Activated naive CD4-positive, alpha-beta T cell treated with anti-CD3 and anti-CD28 coated beads for 36 hours (primary cell): ENCODE measurements at regions not wholly inside any gene's neighbourhood (a gene's known extent, or its start where the extent isn't known, plus 50 kb on each side); places are given as distances from the start of the nearest gene placed in this dataset.
"Not testable (repeated sequence)": the region's sequence is repeated elsewhere in the genome, so short reads cannot be mapped to it uniquely, and the experiment has no call there.

Experiments
- CTCF ChIA-PET: fragments of 350-600 bp; sonication (Branson Sonifier 250); formaldehyde crosslinking; loops from one replicate; lab custom pipeline; 2021; ENCODE audit warnings: antibody characterized with exemption; lab: Charles Lee
- DNase-seq: peaks from one replicate; pipeline ENCODE4 v3.0.0-alpha.2; 2020
- H3K27ac Mint-ChIP-seq: one replicate; pipeline ENCODE4 v1.8.0; 2021; ENCODE audit warnings: mild to moderate bottlenecking, mixed read lengths
- H3K27me3 Mint-ChIP-seq: one replicate; pipeline ENCODE4 v1.8.0; 2021; ENCODE audit warnings: low read depth, mixed read lengths
- H3K36me3 Mint-ChIP-seq: one replicate; pipeline ENCODE4 v1.8.0; 2021; ENCODE audit warnings: low read depth, mixed read lengths
- H3K4me1 Mint-ChIP-seq: one replicate; pipeline ENCODE4 v1.8.0; 2021; ENCODE audit warnings: low read depth, mixed read lengths
- H3K4me3 Mint-ChIP-seq: one replicate; pipeline ENCODE4 v1.8.0; 2021; ENCODE audit warnings: mild to moderate bottlenecking, moderate library complexity, mixed read lengths
- H3K9me3 Mint-ChIP-seq: one replicate; pipeline ENCODE4 v1.8.0; 2021; ENCODE audit warnings: mixed read lengths
- intact Hi-C: fragments of 100-400 bp; cut with micrococcal nuclease; formaldehyde crosslinking; loops from one replicate; pipeline ENCODE4 v1.15.1; 2023

DNA sequence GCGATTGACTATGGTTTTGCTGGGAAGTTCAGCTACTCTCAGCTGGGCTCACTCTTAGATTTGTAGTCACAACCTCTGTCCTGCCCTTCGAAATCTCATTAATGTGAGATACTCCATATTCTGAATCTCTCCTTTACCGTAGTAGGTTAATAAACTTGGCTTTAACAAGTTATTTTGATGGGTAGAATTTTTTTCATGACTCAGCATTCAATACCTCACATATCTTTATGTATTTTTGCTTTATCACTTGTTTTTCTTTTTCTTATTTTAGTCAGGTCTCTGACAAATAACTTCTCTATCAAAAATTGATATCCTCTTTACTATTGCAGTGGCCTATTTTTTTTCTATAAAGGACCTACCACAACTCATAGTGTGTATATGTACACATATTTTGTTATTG is 855.2 kb upstream of the ADGRB3 start:
- no peaks in the 10 kb centered on the region for H3K9me3 Mint-ChIP-seq
- no peak for DNase-seq
- no peak overlapping the region for H3K4me3 Mint-ChIP-seq
- H3K36me3 Mint-ChIP-seq, result no peaks in the 10 kb centered on the region
- intact Hi-C loops, result no loop called here
- CTCF ChIA-PET, result no interaction called here
- no peaks in the 10 kb centered on the region for H3K27me3 Mint-ChIP-seq
- H3K4me1 Mint-ChIP-seq, result no peaks in the 10 kb centered on the region
- H3K27ac Mint-ChIP-seq, result no peak overlapping the region

DNA sequence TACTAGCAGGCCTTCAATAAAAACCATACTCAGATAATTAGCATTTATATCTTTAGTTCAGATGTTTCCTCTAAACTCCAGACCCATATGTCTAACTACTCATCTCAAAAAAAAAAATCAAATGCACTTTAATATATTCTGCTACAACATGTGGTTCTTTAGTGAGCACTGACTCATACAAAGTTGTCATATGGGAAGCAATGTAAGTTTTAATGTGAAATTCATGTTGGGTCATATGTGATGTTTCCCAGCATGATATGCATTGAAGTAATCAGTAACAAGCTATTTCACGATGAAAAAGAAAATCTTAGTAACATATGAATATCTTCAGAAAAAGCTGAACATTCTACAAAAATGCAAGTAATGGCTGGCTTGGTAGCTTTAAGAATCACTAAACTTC is 859.7 kb upstream of the ADGRB3 start:
- no peaks in the 10 kb centered on the region for H3K9me3 Mint-ChIP-seq
- H3K27ac Mint-ChIP-seq, result no peak overlapping the region
- intact Hi-C loops, result no loop called here
- no peaks in the 10 kb centered on the region for H3K27me3 Mint-ChIP-seq
- H3K4me1 Mint-ChIP-seq, result no peaks in the 10 kb centered on the region
- CTCF ChIA-PET, result no interaction called here
- no peak overlapping the region for H3K4me3 Mint-ChIP-seq
- DNase-seq, result no peak
- H3K36me3 Mint-ChIP-seq, result no peaks in the 10 kb centered on the region

DNA sequence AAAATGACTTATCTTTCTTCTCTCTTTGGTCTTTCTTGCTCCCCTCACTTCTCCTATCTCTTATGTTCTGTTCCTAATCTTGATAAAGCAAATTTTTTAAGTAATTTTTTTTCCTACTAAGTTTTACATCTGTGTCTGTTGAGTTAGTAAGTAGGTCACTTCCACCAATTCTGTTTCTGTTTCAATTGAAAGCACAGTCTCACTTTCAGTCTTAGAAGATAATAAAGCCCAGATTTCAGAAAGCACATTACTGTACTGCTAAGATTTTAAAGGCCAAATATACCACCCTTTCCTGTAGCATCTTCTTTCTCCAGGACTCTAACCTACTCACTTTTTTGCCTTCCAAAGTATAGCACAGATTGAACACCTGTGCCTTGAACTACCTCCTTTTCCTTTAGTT is 866.1 kb upstream of the ADGRB3 start:
- CTCF ChIA-PET, result no interaction called here
- H3K27me3 Mint-ChIP-seq, result no peaks in the 10 kb centered on the region
- no peaks in the 10 kb centered on the region for H3K4me1 Mint-ChIP-seq
- no peak overlapping the region for H3K27ac Mint-ChIP-seq
- DNase-seq, result no peak
- H3K9me3 Mint-ChIP-seq, result peaks cover 9% of the 10 kb centered on the region
- intact Hi-C loops, result no loop called here
- no peak overlapping the region for H3K4me3 Mint-ChIP-seq
- H3K36me3 Mint-ChIP-seq, result no peaks in the 10 kb centered on the region

DNA sequence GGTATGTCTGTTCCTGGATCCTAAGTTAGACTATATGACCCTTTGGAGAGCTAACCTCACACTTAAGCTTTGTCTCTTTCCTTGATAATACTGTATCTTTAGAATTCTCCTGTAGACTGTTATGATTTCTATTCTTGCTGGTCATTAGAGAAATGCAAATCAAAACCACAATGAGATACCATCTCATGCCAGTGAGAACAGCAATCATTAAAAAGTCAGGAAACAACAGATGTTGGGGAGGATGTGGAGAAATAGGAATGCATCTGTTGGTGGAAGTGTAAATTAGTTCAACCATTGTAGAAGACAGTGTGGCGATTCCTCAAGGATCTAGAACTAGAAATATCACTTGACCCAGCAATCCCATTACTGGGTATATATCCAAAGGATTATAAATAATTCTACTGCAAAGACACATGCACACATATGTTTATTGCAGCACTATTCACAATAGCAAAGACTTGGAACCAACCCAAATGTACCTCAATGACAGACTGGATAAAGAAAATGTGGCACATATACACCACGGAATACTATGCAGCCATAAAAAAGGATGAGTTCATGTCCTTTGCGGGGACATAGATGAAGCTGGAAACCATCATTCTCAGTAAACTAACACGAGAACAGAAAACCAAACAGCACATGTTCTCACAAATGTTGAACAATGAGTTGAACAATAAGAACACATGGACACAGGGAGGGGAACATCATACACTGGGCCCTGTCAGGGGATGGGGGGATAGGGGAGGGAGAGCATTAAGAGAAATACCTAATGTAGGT is 867.8 kb upstream of the ADGRB3 start:
- CTCF ChIA-PET, H3K27me3 Mint-ChIP-seq, H3K27ac Mint-ChIP-seq, H3K36me3 Mint-ChIP-seq, H3K4me3 Mint-ChIP-seq, intact Hi-C loops, DNase-seq, H3K4me1 Mint-ChIP-seq, H3K9me3 Mint-ChIP-seq: not testable (repeated sequence)

DNA sequence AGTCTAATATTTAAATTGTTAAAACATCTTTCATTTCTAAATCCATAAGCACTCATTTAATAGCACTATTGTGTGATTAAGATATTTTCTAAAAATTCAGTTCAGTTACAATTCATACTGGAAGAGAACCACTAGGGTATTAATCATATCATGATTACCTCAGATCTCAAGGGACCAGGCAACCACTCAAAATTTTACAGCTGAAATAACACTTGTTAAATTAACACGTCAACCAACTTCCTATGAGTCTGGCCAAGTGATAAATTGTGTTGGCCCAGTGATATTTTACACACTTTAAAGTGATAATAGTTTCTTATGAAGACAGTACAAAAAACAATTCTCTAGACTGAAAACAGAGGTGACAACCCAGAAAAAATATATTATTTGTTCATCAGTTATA is 869.0 kb upstream of the ADGRB3 start:
- H3K27me3 Mint-ChIP-seq, result no peaks in the 10 kb centered on the region
- H3K27ac Mint-ChIP-seq, result no peak overlapping the region
- H3K4me1 Mint-ChIP-seq, result no peaks in the 10 kb centered on the region
- H3K9me3 Mint-ChIP-seq, result peaks cover 11% of the 10 kb centered on the region
- no peak for DNase-seq
- CTCF ChIA-PET, result no interaction called here
- H3K4me3 Mint-ChIP-seq, result no peak overlapping the region
- intact Hi-C loops, result no loop called here
- no peaks in the 10 kb centered on the region for H3K36me3 Mint-ChIP-seq

DNA sequence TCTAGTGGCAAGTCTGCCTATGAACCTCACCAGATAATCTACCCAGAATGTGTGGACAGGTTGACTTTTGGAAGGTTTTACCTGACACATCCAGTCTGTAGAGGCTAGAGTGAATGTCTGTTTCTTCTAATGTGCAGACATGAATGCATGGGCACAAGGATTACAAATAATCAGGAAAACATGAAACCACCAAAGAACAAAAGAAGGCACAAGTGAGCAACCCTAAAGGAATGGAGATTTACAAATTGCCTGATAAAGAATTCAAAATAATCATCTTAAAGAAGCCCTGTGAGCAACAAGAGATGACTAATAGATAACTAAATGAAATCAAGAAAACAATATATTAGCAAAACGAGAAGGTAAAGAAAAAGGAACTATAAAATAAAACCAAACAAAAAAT is 876.1 kb upstream of the ADGRB3 start:
- no peaks in the 10 kb centered on the region for H3K27me3 Mint-ChIP-seq
- no peak for DNase-seq
- H3K4me1 Mint-ChIP-seq, result no peaks in the 10 kb centered on the region
- intact Hi-C loops, result no loop called here
- no peak overlapping the region for H3K4me3 Mint-ChIP-seq
- CTCF ChIA-PET, result no interaction called here
- no peaks in the 10 kb centered on the region for H3K36me3 Mint-ChIP-seq
- peaks cover 14% of the 10 kb centered on the region for H3K9me3 Mint-ChIP-seq
- no peak overlapping the region for H3K27ac Mint-ChIP-seq

DNA sequence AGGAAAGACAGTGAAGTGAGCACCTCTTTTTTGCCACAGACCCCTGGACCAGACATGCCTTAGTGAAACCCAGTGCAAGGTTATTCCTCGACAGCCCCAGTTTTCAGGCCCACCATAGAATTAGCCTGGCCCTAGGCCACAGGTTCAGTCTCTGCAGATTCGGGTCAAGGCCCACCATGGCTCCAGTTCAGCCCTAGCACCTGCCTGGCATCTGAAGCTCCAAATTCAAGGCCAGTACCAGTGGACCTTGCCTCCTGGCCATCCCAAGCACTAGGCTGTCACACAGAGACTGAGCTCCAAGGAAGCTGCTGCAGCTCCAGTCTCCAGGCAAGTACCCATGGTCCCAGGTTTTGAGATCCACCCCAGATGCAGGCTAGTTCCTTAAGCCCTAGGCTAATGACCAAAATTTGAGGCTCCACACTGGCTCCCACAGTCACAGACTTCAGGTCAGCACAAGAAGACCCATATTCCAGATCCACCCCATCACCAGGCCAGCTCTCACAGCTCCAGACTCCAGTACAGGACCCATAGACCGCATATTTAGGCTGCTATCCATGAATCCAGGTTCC is 877.5 kb upstream of the ADGRB3 start:
- no peaks in the 10 kb centered on the region for H3K27me3 Mint-ChIP-seq
- DNase-seq, result no peak
- H3K4me3 Mint-ChIP-seq, result no peak overlapping the region
- H3K9me3 Mint-ChIP-seq, result peaks cover 14% of the 10 kb centered on the region
- intact Hi-C loops, result no loop called here
- H3K4me1 Mint-ChIP-seq, result no peaks in the 10 kb centered on the region
- H3K27ac Mint-ChIP-seq, result no peak overlapping the region
- no peaks in the 10 kb centered on the region for H3K36me3 Mint-ChIP-seq
- CTCF ChIA-PET, result no interaction called here

DNA sequence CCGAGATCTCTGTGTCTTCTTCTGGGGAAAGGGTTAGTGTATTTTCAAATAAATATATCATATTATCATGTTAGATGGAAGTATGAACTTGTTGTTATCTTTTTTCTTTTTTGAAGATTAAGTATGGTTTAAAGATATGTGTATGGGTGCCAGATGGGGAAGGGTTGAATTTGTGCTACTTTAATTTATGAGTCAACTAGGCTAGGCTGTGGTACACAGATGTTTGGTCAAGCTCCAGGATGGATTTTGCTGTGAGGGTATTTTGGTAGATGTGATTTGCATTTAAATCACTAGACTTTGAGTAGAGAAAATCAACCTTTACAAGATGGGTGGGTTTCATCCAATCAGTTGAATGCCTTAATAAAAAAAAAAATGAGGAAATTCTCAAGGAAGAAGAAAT is 886.6 kb upstream of the ADGRB3 start:
- Mint-ChIP-seq H3K4me1 (no peaks in the 10 kb centered on the region), H3K27ac (no peak overlapping the region), H3K36me3 (no peaks in the 10 kb centered on the region), H3K4me3 (no peak overlapping the region), H3K9me3 (peaks cover 2% of the 10 kb centered on the region), H3K27me3 (no peaks in the 10 kb centered on the region)
- intact Hi-C loops, result no loop called here
- CTCF ChIA-PET, result no interaction called here
- DNase-seq, result no peak

DNA sequence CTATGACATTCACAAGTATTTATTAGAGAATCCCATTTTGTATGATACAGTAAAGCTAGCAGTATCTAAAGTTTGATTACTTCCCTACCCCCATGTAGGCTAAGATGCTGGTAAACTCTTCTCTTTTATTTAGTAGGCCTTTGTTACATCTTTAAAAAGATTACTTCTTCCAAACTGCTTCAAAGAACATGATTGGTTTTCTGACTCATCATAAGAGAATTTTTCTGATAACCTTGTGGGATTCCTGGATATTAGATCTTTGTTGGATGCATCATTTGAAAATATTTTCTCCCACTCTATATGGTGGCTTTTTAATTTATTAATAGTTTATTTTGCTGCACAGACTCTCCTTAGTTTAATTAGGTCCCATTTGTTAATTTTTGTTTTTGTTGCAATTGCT is 898.3 kb upstream of the ADGRB3 start:
- Mint-ChIP-seq H3K9me3 (peaks cover 1% of the 10 kb centered on the region), H3K36me3 (no peaks in the 10 kb centered on the region), H3K4me3 (no peak overlapping the region), H3K4me1 (no peaks in the 10 kb centered on the region), H3K27ac (no peak overlapping the region), H3K27me3 (no peaks in the 10 kb centered on the region)
- DNase-seq, result no peak
- CTCF ChIA-PET, result no interaction called here
- intact Hi-C loops, result no loop called here

DNA sequence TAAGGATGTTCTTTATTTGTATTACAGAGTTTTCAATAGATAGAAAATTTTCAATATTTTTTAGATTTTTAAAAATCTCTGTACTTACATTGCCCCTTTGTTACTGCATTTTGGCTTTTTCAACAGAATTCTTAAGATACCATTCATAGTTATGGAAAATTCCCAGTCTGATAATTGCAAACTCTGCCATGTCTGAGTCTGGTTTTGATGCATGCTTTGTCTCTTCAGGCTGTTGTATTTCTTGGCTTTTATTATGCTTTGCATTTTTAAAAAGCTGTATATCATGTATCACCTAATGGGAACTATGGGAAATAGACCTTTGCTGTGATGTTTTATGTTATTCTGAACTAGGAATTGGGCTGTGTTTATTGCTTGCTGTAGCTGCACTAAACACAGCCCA is 898.9 kb upstream of the ADGRB3 start:
- CTCF ChIA-PET, result no interaction called here
- Mint-ChIP-seq H3K4me1 (no peaks in the 10 kb centered on the region), H3K9me3 (peaks cover 3% of the 10 kb centered on the region), H3K4me3 (no peak overlapping the region), H3K36me3 (no peaks in the 10 kb centered on the region), H3K27ac (no peak overlapping the region), H3K27me3 (no peaks in the 10 kb centered on the region)
- no peak for DNase-seq
- intact Hi-C loops, result no loop called here

DNA sequence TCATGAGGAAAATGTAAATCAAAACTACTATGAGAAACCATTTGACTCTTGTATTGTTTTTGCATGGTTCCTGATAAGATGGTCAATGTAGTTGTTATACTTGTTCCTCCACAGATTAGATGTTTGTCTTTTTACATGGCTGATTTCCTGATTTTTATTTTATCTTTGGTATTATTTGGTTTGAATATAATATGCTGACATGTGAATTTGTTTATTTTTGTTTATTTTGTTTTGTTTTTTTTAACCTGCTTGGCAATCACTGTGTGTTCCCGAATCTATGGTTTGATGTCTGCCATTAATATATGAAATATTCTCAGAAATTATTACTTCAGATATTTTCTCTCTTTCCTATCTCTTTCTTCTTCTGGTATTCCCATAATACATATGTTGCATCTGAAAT is 899.5 kb upstream of the ADGRB3 start:
- intact Hi-C loops, result no loop called here
- peaks cover 4% of the 10 kb centered on the region for H3K9me3 Mint-ChIP-seq
- no peaks in the 10 kb centered on the region for H3K4me1 Mint-ChIP-seq
- CTCF ChIA-PET, result no interaction called here
- no peak overlapping the region for H3K27ac Mint-ChIP-seq
- H3K27me3 Mint-ChIP-seq, result no peaks in the 10 kb centered on the region
- no peak for DNase-seq
- no peak overlapping the region for H3K4me3 Mint-ChIP-seq
- no peaks in the 10 kb centered on the region for H3K36me3 Mint-ChIP-seq

DNA sequence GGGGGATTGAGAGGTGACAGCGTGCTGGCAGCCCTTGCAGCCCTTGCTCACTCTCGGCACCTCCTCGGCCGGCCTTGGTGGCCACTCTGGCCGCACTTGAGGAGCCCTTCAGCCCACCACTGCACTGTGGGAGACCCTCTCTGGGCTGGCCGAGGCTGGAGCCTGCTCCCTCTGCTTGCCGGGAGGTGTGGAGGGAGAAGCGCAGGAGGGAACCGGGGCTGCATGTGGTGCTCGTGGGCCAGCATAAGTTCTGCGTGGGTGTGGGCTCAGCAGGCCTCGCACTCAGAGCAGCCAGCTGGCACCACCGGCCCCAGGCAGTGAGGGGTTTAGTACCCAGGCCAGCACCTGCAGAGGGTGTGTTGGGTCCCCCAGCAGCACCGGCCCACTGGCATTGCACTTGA is 912.2 kb upstream of the ADGRB3 start:
- peaks cover 13% of the 10 kb centered on the region for H3K9me3 Mint-ChIP-seq
- no peaks in the 10 kb centered on the region for H3K36me3 Mint-ChIP-seq
- intact Hi-C loops, result no loop called here
- CTCF ChIA-PET, result no interaction called here
- H3K27ac Mint-ChIP-seq, result no peak overlapping the region
- no peaks in the 10 kb centered on the region for H3K27me3 Mint-ChIP-seq
- H3K4me3 Mint-ChIP-seq, result no peak overlapping the region
- no peaks in the 10 kb centered on the region for H3K4me1 Mint-ChIP-seq
- DNase-seq, result no peak

DNA sequence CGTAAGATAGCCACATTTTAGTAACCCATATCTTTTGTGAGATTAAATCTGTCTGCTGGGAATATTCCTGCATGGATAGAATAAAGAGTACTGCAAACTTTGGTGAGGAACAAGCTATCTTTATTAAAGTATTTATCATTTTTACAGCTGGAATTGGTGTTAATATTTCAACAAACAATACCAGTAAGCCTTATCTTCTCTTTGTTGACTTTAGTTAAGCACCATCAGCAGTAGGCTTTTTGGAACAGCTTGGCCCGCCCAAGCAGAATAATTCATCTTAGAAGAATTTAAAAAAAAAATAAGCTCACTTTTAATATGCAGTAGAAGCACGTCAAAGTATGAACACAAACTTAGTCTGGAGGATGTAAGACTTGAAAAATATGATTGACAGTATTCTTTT is 917.8 kb upstream of the ADGRB3 start:
- Mint-ChIP-seq H3K4me3 (no peak overlapping the region), H3K9me3 (peaks cover 5% of the 10 kb centered on the region), H3K36me3 (no peaks in the 10 kb centered on the region), H3K4me1 (no peaks in the 10 kb centered on the region), H3K27me3 (no peaks in the 10 kb centered on the region), H3K27ac (no peak overlapping the region)
- DNase-seq, result no peak
- intact Hi-C loops, result no loop called here
- CTCF ChIA-PET, result no interaction called here
